HG02852 (cell line): ENCODE measurements at regions not wholly inside any gene's neighbourhood (a gene's known extent, or its start where the extent isn't known, plus 50 kb on each side); places are given as distances from the start of the nearest gene placed in this dataset.
"Not testable (repeated sequence)": the region's sequence is repeated elsewhere in the genome, so short reads cannot be mapped to it uniquely, and the experiment has no call there.

Experiments
- ATAC-seq: cut with Tn5 transposase; IDR thresholded peaks from one replicate; pipeline ENCODE4 v1.9.1; 2021; ENCODE audit warnings: mild to moderate bottlenecking, moderate library complexity; ENCODE audit not compliant: unreplicated experiment

DNA sequence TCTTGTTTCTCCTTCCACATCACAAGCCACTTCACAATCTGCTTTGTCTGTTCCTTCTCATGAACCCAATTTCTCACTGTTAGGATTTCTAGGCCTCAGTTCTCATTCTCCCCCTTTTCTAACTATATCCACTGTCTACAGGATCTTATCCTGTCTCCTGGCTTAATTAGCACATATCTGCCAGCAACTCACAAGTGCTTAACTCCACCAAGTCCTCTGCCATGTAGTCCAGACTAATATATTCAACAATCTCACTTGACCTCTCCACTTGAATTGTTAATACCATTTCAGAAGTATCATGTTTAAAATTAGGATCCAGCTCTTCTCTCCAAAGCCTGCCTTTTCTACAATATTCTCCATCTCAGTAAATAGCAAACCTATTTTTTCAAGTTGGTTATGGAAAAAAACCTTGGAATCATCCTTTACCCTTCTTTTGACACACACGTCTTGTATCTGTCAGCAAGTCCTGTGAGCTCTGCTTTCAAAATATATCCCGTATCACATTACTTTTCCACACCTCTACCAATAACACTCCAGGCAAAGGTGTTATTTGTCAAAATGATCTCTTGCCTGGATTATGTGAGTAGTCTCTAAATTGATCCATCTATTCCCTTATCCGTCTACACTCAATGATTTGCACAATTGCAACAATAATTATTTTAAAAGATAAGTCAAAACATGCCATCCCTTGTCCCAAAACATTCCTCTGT, 127.2 kb upstream of the SLIT2 start:
- ATAC-seq = no peak

- ATAC-seq = no peak
These were observed 129.3 kb upstream of the SLIT2 start for GRCh38 chr4:20122198-20122988.

- ATAC-seq = no peak
These were observed 132.6 kb upstream of the SLIT2 start for GRCh38 chr4:20119141-20119540.

DNA sequence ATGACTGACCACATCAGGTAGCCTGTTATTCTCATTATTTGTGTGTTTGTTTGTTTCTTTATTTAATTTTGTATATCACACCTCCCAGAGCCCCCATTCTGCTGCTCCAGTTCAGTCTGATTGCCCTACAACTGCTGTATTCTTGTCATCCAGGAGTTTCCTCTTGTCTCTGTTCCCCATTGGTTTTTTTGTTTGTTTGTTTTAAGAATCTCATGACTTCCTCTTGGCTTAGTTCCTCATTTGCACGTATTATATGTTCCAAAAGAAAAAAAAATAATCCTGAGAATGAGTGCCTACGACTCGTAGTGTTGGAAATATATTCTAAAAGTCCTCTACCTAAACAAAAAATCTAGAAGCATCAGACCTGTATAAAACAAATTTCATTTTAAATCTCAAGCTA, 142.3 kb upstream of the SLIT2 start:
- no peak for ATAC-seq

DNA sequence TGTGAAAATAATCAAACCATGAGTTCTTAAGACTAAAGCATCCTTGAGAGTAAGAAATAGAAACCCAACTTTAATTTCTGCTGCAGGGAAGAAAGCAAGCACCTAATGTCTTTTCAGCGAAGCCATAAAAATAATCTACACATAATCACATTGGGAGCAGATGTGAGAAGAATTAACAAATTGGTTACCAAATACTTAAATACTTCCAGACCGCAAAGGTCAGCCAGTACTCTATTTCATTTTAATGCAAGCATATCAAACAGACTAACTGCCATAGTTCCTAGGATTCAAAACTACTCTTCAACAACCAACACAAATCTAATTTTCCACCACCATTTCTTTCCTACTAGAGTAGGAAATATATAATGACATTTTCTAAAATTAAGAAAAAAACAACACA, 144.8 kb upstream of the SLIT2 start:
- no peak for ATAC-seq

DNA sequence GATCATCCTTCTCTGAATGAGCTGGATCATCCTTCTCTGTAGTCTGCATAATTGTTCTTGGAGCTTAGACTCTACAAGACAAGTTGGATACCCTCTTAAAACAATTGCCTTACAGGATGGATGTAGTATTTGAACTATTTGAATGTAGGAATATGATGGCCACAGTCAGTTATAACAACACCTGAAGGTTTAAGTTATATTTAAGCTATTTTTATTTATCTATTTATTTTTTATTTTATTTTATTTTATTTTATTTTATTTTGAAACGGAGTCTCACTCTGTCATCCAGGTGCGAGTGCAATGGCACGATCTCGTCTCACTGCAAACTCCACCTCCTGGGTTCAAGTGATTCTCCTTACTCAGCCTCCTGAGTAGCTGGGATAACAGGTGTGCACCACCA, 149.9 kb upstream of the SLIT2 start:
- no peak for ATAC-seq

- no peak for ATAC-seq
These were observed 154.8 kb upstream of the SLIT2 start for GRCh38 chr4:20096911-20097310.

DNA sequence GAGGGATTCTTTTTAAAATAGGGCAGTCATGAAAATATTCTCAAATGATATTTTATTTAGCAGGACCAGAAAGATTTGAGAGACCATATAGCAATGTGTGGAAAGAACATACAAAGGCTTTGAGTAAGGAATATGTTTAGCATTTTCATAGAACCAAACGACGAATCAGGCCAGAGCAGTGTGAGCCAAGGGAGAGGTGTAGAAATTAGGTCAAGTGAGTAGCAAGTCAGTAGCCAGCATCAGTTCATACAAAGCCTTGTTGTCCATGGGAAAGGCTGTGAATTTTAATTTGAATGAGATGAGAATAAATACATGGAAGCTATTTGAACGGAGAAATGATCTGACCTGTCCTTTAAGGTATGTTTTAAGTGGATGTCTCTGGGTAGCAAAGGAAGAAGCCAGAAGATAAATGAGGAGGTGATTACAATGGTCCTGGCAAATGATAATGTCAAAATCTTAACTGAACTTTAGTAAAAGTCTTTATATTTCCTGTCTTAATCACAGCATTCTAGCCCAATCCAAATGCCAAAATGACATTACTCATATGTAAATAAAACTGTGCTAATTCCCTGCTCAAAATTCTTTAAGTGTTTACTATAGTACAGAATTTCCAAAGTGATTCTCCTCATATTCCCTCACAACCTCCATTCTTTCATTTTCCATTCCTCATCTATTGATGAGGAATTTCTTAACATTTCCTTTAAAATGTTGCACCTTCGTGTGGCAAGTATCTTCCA, 155.7 kb upstream of the SLIT2 start:
- ATAC-seq = no peak

GRCh38 chr4:20091781-20092180, 159.9 kb upstream of the SLIT2 start:
- ATAC-seq = no peak

DNA sequence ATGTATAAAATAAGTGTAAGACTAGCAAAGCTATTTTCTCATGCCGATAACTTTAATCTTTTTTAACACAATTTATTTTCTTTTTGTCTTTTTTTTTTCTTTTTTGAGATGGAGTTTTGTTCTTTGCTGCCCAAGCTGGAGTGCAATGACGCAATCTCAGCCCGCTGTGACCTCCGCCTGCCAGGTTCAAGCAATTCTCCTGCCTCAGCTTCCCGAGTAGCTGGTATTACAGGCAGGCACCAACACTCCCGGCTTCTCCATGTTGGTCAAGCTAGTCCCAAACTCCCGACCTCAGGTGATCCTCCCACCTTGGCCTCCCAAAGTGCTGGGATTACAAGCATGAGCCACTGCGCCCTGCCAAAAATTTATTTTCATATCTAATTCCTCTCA, 164.2 kb upstream of the SLIT2 start:
- no peak for ATAC-seq

DNA sequence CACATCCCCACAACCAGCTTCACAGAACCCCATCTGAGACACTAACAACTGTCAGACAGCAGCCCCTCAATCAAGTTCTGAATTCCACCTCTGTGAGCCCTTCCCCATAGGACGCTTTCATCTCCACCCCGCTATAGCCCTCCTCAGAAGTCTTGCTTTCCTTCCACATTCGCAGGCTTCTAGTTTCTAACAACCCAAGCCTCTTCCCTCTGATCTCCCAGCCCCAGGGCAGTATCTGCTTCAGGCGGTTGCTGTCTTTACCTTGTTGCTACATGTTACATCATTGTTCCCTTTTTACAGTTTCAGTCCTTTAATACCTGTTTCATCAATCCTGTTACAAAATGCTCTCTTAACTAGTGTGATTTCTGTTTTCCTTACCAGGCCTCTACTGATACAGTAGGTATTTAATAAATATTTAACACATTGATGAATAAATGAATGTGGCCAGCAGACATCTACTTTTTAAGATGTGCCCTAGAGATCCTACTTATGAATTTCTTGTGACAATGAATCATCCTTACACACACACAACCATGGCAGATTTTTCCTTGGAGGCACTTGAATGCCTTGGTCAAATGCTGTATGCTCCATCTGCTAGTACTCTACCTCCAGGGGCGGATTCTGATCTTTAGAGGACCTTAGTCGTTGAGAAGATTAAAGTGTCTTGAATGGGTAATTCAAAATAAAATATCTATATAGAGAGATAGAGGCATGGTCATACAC, 164.7 kb upstream of the SLIT2 start:
- no peak for ATAC-seq

DNA sequence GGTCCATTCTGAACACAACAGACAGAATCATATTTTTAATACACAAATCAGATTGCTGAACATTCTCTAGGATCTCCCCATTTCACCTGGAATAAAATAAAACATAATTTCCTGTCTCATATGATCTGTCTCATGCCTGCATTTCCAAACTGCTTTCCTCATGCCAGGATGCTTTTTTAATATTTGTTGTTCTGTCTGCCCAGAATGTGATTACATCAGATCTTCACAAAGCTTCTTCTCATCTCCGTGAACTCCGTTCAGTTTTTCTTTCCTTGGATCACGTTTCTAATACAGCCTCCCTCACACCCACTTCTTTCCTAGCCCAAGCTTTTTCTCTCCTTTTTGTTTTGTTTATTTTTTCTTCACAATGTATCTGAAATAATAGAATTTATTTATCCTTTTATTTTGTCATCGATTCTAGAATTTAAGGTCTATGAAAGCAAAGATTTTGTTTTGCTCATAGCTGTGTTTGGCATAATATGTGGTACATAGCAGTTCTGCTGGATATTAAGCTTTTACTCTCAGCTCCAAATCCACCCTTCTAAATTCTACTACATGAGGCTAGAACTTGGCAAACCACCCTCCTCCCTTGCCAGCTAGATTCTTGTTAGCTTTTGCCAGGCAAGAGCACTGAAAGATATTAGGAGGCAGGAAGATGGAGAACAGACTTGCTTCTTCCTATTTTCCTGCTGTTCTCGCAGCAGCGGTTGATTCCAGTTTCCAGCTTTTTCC, 165.5 kb upstream of the SLIT2 start:
- ATAC-seq = no peak

DNA sequence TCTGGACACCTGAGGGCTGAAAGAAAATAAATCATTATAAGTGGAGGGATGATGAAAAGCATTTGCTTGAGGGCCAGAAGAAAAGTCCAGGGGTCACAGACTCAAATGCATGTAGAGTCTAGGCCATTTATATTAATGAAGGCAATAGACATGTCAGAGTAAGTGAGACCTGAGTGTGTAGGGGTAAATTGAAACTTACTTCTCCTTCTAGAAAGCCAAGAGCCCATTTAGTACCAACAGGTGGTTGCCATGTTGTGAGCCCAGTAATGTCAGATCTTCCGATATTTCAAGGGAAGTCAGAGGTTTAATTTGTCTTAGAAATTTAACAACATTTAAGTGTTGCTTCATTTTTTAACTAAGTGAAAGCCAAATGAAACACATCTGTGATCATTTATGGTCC, 166.1 kb upstream of the SLIT2 start:
- ATAC-seq = no peak

GRCh38 chr4:20085156-20085555, 166.5 kb upstream of the SLIT2 start:
- no peak for ATAC-seq

DNA sequence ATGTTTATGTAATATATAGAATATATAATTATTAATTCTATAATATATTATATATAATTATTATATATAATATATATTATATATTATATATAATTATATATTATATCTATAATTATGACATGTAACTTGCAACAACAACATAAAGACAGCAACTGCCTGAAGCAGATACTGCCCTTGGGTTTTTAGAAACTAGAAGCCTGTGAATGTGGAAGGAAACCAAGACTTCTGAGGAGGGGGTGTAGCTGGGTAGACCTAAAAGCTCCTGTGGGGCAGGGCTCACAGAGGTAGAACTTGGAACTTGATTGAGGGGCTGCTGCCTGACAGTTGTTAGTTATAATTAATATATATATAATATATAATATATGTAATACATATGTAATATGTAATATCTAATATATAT, 167.2 kb upstream of the SLIT2 start:
- ATAC-seq = no peak

GRCh38 chr4:20078644-20079043, 173.1 kb upstream of the SLIT2 start:
- ATAC-seq = no peak

DNA sequence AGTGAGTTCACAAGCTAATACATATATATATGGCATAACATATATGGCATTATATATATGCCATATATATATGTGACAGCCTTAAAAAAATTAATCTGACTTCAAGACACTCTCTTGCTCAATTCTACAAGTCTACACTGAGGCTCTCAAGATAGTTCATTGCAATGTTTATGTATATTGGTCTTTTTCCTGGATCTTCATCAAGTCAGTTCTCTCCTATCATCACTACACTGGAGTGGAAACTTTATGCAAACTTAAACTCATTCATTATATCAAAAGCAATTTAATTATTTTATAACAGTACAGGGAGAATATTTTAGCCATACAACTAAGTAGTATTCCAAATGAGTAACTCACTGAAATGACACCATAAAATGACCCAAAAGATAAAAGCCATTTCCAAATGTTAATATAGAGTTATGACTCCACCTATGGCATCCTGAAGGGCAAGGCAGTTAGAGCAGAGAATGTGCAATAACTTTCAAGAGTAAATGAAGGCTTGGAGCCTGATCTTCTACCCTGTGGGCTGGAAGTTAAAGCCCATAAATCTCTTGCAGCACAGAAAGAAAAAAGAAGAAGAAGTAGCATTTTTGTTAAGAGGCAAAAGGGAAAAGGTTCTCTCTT, 176.3 kb upstream of the SLIT2 start:
- no peak for ATAC-seq

DNA sequence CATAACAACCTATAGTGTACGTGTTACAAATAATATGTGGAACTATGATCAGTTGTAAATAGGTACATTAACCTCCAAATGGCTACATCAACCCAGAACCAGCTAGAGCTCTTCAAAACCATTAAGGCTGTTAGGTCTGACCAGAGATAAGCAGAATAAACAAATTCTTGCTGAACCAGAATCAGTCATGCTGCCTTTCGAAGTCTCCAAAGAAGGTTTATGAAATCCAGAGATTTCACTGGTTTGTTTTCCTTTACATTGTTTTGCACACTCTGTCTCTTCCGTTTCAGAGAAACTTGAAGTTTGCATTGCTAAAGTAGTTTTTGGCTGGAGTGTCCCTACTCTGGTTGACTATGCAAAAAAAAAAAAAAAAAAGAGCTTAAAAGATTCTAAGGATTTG, 177.3 kb upstream of the SLIT2 start:
- ATAC-seq = no peak

- no peak for ATAC-seq
These were observed 185.8 kb upstream of the SLIT2 start for GRCh38 chr4:20065952-20066351.

DNA sequence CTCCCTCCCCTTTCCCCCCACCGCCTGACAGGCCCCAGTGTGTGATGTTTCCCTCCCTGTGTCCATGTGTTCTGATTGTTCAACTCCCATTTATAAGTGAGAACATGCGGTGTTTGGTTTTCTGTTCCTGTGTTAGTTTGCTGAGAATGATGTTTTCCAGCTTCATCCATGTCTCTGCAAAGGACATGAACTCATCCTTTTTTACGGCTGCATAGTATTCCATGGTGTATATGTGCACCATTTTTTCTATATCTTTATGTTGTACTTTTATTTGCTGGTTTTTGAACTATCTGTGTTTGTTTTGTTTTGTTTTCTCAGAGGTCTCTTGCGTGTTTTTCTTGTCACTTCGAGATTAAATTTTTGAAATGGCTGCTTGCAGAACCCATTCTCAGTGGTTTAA, 188.8 kb upstream of the SLIT2 start:
- not testable (repeated sequence) for ATAC-seq
